Type B pancreatic cell (in vitro differentiated cells): ENCODE measurements at regions not wholly inside any gene's neighbourhood (a gene's known extent, or its start where the extent isn't known, plus 50 kb on each side); places are given as distances from the start of the nearest gene placed in this dataset.

Source experiments
- DNase-seq: peaks from one replicate; pipeline ENCODE4 v3.0.0; 2021; ENCODE audit warnings: mixed read lengths; ENCODE audit not compliant: unreplicated experiment; ENCODE audit errors: extremely low spot score
- H3K27ac Mint-ChIP-seq: 2 replicates; pipeline ENCODE4 v1.8.0; 2021; ENCODE audit warnings: mild to moderate bottlenecking, mixed read lengths
- H3K27me3 Mint-ChIP-seq: 2 replicates; pipeline ENCODE4 v1.8.0; 2021; ENCODE audit warnings: mixed read lengths
- H3K36me3 Mint-ChIP-seq: 2 replicates; pipeline ENCODE4 v1.8.0; 2021; ENCODE audit warnings: mixed read lengths
- H3K4me1 Mint-ChIP-seq: one replicate; pipeline ENCODE4 v1.8.0; 2021; ENCODE audit warnings: mixed read lengths; ENCODE audit not compliant: unreplicated experiment
- H3K4me3 Mint-ChIP-seq: 2 replicates; pipeline ENCODE4 v1.8.0; 2021; ENCODE audit warnings: mild to moderate bottlenecking, mixed read lengths
- H3K9me3 Mint-ChIP-seq: 2 replicates; pipeline ENCODE4 v1.8.0; 2021; ENCODE audit warnings: mixed read lengths
- CTCF ChIP-seq: fragments of 200-600 bp; sonication (generic); conservative IDR thresholded peaks from 2 replicates; pipeline ENCODE4 v1.5.0; 2021; ENCODE audit warnings: antibody characterized with exemption, mild to moderate bottlenecking

GRCh38 chr4:179272282-179272681 lies 1830.0 kb upstream of the AGA start:
- H3K36me3 Mint-ChIP-seq: no peaks in the 10 kb centered on the region
- no peaks in the 10 kb centered on the region for H3K9me3 Mint-ChIP-seq
- H3K4me1 Mint-ChIP-seq: no peaks in the 10 kb centered on the region
- DNase-seq: no peak
- H3K27me3 Mint-ChIP-seq: no peaks in the 10 kb centered on the region
- no peak overlapping the region for H3K27ac Mint-ChIP-seq
- no peak overlapping the region for H3K4me3 Mint-ChIP-seq
- TF ChIP-seq CTCF: no peak

DNA sequence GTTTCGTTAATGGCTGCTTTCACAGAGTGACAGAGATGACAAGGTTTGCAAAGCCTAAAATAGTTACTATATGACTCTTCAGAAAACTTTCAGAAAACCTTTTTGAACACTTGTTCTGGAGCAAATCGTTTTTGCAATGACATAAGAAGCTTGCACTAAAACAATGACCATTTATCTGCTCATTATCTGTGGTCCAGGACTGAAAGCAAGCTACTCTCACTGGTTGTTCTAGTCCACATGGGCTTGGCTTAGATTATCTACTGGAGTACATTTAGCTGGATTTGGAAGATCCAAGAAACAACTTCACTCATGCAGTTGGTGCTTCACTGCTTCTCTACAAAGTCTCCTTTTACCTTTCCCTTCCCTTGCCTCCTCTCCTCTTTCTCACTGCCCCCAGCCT lies 1836.4 kb upstream of the AGA start:
- Mint-ChIP-seq H3K9me3 (no peaks in the 10 kb centered on the region), H3K27me3 (no peaks in the 10 kb centered on the region), H3K27ac (no peak overlapping the region), H3K4me1 (peaks cover 6% of the 10 kb centered on the region), H3K4me3 (no peak overlapping the region), H3K36me3 (no peaks in the 10 kb centered on the region)
- TF ChIP-seq CTCF: no peak
- DNase-seq: no peak

DNA sequence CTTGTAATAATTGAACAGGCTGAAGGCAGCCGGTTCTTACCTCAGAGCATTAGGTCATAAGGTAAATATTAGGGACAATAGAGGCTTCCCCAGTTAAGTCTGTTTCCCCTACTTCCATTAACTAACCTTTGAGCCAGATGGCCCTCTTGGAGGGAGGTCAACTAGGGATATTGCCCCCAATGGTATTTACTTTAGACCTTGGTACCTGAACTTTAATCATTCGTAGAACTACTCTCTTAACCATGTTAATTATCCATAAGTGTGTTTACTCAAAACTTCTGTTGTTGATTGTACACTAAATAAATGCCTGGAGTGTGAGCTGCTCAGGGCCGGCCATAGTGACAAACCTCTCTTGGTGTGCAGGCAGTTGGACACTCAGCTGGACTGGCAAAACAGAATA lies 1843.5 kb upstream of the AGA start:
- DNase-seq: no peak
- Mint-ChIP-seq H3K27ac (peak overlapping the region; percentile 0), H3K27me3 (no peaks in the 10 kb centered on the region), H3K9me3 (no peaks in the 10 kb centered on the region), H3K4me1 (peaks cover 10% of the 10 kb centered on the region), H3K4me3 (no peak overlapping the region), H3K36me3 (no peaks in the 10 kb centered on the region)
- TF ChIP-seq CTCF: no peak

DNA sequence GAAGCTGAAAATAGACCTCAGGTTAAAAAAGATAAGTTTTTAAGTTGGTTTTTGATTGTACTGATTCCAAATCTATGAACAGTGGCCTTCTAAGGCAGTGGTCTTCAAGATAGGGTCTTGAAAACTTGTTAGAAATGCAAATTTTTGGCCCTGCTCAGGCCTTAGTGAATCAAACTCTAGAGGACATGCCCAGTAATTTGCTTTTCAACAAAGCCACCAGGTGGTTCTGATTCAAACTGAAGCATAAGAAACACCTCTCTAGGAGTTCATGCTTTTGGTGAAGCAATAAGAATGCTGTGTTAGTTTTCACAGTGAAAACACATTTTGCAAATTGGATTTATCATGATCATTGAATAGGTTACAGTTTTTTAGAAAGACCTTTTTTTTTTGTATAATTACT lies 1849.4 kb upstream of the AGA start:
- Mint-ChIP-seq H3K36me3 (no peaks in the 10 kb centered on the region), H3K27me3 (no peaks in the 10 kb centered on the region), H3K9me3 (no peaks in the 10 kb centered on the region), H3K27ac (no peak overlapping the region), H3K4me3 (no peak overlapping the region), H3K4me1 (peaks cover 9% of the 10 kb centered on the region)
- TF ChIP-seq CTCF: no peak
- no peak for DNase-seq

DNA sequence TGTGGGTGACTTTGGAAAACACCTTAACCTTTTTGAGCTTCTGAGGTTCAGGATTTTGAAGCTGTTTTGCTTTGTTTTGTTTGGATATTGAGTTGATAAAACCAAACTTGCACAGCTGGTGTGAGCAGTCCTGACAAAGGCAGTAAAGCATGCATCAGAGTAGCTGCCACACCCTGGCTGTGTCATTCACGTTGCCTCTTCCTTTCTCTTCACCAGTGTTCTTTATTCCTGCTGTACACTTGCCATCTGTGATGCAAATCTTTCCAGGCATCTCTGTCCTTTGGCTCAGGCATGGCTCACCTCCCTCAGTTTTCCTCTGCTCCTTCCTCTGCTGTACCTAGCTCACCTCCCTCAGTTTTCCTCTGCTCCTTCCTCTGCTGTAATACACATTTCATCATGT lies 1850.2 kb upstream of the AGA start:
- Mint-ChIP-seq H3K36me3 (no peaks in the 10 kb centered on the region), H3K4me1 (peaks cover 5% of the 10 kb centered on the region), H3K9me3 (peaks cover 4% of the 10 kb centered on the region), H3K27ac (peak overlapping the region; percentile 90), H3K4me3 (peak overlapping the region; percentile 7), H3K27me3 (no peaks in the 10 kb centered on the region)
- no peak for DNase-seq
- no peak for TF ChIP-seq CTCF
